Keratinocyte (primary cell): ENCODE measurements at regions not wholly inside any gene's neighbourhood (a gene's known extent, or its start where the extent isn't known, plus 50 kb on each side); places are given as distances from the start of the nearest gene placed in this dataset.

Source experiments
- EZH2 ChIP-seq: IDR thresholded peaks from one replicate; pipeline ENCODE4 v1.6.1; 2012; ENCODE audit warnings: inconsistent platforms, mild to moderate bottlenecking, low read length, moderate library complexity
- TF ChIP-seq, protein P1 (sequence below), 3 experiments: IDR thresholded peaks in 1 of 3; conservative IDR thresholded peaks in 1 of 3; optimal IDR thresholded peaks in 1 of 3; 2 replicates in 2 of 3; 3 replicates in 1 of 3; pipeline versions ENCODE3 to v1.5.1; 2011; ENCODE audit warnings: low read length in 3 of 3, mild to moderate bottlenecking in 3 of 3, moderate library complexity in 2 of 3, control low read depth in 1 of 3, inconsistent platforms in 1 of 3; ENCODE audit not compliant: insufficient read depth in 2 of 3; ENCODE audit errors: extremely low read depth in 1 of 3

- TF ChIP-seq, protein P1, sequence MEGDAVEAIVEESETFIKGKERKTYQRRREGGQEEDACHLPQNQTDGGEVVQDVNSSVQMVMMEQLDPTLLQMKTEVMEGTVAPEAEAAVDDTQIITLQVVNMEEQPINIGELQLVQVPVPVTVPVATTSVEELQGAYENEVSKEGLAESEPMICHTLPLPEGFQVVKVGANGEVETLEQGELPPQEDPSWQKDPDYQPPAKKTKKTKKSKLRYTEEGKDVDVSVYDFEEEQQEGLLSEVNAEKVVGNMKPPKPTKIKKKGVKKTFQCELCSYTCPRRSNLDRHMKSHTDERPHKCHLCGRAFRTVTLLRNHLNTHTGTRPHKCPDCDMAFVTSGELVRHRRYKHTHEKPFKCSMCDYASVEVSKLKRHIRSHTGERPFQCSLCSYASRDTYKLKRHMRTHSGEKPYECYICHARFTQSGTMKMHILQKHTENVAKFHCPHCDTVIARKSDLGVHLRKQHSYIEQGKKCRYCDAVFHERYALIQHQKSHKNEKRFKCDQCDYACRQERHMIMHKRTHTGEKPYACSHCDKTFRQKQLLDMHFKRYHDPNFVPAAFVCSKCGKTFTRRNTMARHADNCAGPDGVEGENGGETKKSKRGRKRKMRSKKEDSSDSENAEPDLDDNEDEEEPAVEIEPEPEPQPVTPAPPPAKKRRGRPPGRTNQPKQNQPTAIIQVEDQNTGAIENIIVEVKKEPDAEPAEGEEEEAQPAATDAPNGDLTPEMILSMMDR (optimal IDR thresholded peaks at IDR 0.05 in 1 of 3, IDR thresholded peaks at IDR 0.05 in 1 of 3, conservative IDR thresholded peaks at IDR 0.05 in 1 of 3; ENCODE audit: extremely low read depth in 1 of 3, insufficient read depth in 2 of 3, low read length in 3 of 3), result peak; percentile 61 to 90 (median 87)
- TF ChIP-seq EZH2, result no peak
These were observed 550.5 kb upstream of the MARCKS start for GRCh38 chr6:113306552-113307145.
